ENCODE measurements at regions not wholly inside any gene's neighbourhood (a gene's known extent, or its start where the extent isn't known, plus 50 kb on each side); places are given as distances from the start of the nearest gene placed in this dataset.

DNA sequence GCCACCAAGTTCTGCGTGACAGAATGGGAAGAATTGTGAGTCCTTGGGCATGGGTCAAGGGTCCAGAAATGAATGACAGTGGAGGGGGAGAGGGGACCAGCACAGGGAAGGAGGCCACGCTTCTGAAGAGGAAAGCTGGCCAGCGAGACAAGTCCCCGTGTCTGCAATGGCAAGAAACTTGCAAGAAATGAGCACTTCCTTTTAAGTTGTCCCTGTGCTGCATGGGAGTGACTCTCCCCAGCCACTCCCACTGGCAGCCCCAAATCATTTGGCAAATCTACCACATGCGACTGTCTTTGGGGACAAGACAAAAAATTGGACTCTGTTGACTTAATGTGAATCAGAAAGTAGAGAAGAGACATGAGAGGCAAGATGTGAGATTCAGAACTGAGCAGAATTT is 242.2 kb upstream of the RREB1 start:
- DNase-seq (ENCODE audit: low read depth) = no peak
- H3K4me3 ChIP-seq (ENCODE audit: low read depth, low read length) = no peak overlapping the region
- TF ChIP-seq, protein P1, sequence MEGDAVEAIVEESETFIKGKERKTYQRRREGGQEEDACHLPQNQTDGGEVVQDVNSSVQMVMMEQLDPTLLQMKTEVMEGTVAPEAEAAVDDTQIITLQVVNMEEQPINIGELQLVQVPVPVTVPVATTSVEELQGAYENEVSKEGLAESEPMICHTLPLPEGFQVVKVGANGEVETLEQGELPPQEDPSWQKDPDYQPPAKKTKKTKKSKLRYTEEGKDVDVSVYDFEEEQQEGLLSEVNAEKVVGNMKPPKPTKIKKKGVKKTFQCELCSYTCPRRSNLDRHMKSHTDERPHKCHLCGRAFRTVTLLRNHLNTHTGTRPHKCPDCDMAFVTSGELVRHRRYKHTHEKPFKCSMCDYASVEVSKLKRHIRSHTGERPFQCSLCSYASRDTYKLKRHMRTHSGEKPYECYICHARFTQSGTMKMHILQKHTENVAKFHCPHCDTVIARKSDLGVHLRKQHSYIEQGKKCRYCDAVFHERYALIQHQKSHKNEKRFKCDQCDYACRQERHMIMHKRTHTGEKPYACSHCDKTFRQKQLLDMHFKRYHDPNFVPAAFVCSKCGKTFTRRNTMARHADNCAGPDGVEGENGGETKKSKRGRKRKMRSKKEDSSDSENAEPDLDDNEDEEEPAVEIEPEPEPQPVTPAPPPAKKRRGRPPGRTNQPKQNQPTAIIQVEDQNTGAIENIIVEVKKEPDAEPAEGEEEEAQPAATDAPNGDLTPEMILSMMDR (conservative IDR thresholded peaks at IDR 0.05; ENCODE audit: low read depth, low read length) = no peak

DNA sequence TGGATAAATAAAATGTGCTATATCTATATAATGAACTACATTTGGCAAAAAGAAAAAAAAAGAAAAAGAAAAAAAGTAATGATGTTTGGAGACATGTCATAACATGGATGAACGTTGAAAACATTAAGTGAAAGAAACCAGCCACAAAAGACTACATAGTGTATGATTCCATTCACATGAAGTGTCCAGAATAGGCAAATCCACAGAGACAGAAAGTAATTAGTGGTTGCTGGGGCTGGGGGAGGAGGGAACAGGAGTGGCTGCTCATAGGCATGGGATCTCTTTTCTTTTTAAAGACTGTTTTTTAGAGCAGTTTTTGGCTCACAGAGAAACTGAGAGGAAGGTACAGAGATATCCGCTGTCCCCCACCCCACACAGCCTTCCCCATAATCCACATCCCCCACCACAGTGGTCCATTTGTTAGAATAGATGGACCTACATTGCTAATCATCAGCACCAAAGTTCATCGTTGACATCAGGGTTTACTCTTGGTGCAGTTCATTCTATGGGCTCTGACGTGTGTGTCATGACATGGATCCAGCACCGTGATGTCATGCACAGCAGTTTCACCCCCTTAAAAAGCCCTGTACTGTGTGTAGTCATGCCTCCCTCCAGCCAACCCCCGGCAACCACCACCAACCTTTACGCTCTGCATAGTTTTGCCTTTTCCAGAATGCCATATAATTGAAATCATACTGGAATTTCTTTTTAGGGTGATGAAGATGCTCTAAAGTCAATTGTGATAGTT is 240.9 kb upstream of the RREB1 start:
- TF ChIP-seq, protein P1 (conservative IDR thresholded peaks at IDR 0.05; ENCODE audit: low read depth, low read length) = no peak
- no peak overlapping the region for H3K4me3 ChIP-seq (ENCODE audit: low read depth, low read length)
- no peak for DNase-seq (ENCODE audit: low read depth)

DNA sequence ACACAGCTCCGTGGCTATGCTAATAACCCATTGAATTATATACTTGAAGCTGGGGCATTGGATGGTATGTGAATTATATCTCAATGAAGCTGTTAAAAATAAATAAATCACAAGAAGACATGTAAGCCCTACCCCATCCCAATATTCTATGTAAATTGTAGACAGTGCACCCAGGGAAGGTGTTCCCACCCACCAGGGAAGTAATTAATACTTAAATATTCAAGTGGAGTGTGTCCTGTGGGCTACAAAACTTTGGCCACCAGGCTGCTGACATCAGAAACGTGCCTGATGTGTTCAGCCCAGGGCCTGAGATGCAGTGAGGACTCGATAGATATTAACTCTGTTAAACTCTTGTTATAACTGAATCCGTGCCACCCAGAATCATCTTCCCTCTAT is 240.4 kb upstream of the RREB1 start:
- DNase-seq (ENCODE audit: low read depth) = no peak
- TF ChIP-seq, protein P1 (conservative IDR thresholded peaks at IDR 0.05; ENCODE audit: low read depth, low read length) = no peak
- H3K4me3 ChIP-seq (ENCODE audit: low read depth, low read length) = no peak overlapping the region

DNA sequence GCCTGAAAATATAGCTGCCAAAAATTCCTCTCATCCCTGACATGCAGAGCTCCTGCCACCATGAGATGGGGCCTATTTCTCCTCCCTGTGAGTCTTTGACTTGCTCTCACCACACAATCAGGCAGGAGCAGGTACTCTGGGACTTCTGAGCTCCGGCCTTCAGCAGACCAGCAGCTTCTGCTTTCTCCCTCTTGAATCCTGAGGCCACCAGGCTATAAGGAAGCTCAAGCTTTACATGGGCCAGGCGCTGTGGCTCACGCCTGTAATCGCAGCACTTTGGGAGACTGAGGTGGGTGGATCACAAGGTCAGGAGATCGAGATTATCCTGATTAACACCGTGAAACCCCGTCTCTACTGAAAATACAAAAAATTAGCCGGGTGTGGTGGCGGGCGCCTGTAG is 238.7 kb upstream of the RREB1 start:
- TF ChIP-seq, protein P1 (conservative IDR thresholded peaks at IDR 0.05; ENCODE audit: low read depth, low read length) = no peak
- H3K4me3 ChIP-seq (ENCODE audit: low read depth, low read length) = no peak overlapping the region
- DNase-seq (ENCODE audit: low read depth) = no peak

DNA sequence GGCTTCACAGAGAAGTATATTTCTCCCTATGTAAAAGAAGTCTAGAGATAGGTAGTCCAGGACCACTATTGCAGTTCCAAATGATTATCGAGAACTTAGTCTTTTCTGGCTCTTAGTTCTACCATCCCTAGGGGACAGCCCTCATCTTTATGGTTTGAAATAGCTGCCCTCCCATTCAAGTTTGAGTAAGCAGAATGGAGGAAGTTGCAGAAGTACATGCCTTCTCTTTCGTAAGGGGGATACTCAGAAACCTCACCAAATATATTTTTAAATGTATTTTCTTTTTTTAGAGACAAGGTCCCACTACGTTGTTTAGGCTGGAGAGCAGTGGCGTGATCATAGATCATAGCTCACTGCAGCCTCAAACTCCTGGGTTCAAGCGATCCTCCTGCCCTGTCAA is 236.8 kb upstream of the RREB1 start:
- DNase-seq (ENCODE audit: low read depth) = no peak
- TF ChIP-seq, protein P1 (conservative IDR thresholded peaks at IDR 0.05; ENCODE audit: low read depth, low read length) = no peak
- H3K4me3 ChIP-seq (ENCODE audit: low read depth, low read length) = no peak overlapping the region

DNA sequence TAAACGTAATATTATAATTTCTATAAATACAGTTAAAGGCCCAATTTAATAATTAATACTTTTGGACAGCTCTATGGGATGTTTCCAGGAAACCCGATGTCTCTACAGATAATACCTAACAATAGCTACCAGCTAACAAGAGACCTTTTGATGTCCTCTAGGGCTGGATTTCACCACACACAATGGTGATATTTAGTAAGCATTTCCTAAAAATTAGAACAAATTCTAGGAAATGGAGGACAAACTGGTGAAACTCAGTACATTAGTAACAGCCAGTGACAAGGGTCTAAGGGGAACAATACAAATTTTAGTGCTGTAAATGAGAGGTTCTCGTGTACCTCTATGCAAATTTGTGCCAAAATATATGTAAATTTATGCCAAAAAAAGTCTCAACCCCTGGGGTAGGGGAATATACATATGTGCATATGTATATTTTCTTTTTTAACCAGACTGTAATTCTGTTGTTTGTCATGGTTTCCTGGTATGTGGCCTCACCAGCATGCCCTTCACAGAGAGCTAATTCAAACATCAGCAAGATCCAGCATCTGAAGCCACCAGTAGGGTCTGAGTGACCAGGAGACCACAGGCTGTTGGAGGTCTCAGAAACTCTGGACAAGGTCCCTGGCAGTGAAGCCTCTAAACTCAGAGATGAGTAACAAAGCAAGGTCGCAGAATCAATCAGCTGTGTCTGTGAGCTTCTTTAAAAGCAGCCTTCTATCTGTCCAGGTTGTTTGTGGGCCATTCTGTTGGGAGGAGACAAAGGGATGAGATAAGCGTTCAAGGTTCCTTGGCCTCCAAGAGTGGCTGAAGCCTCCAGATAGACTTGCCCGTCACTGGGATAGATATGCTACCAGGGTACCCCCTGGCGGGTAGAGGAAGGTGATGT is 235.1 kb upstream of the RREB1 start:
- no peak overlapping the region for H3K4me3 ChIP-seq (ENCODE audit: low read depth, low read length)
- TF ChIP-seq, protein P1 (conservative IDR thresholded peaks at IDR 0.05; ENCODE audit: low read depth, low read length) = no peak
- no peak for DNase-seq (ENCODE audit: low read depth)

Measured in epithelial cell of proximal tubule (primary cell).